Fibroblast of skin of right biceps (primary cell): ENCODE measurements at regions not wholly inside any gene's neighbourhood (a gene's known extent, or its start where the extent isn't known, plus 50 kb on each side); places are given as distances from the start of the nearest gene placed in this dataset.
"Not testable (repeated sequence)": the region's sequence is repeated elsewhere in the genome, so short reads cannot be mapped to it uniquely, and the experiment has no call there.

Experiments used
- DNase-seq: peaks from one replicate; pipeline ENCODE4 v3.0.0-alpha.2; 2013

- peak; percentile 77 for DNase-seq
Measured at GRCh38 chr12:13339538-13339937, 143.0 kb downstream of the EMP1 start.

GRCh38 chr12:13339091-13339490, 142.6 kb downstream of the EMP1 start:
- no peak for DNase-seq

GRCh38 chr12:13337791-13338190, 141.3 kb downstream of the EMP1 start:
- DNase-seq, result no peak

GRCh38 chr12:13336216-13336615, 139.7 kb downstream of the EMP1 start:
- DNase-seq, result no peak

GRCh38 chr12:13328535-13328934, 132.0 kb downstream of the EMP1 start:
- DNase-seq, result no peak

- DNase-seq, result no peak
Measured at GRCh38 chr12:13326076-13326475, 129.6 kb downstream of the EMP1 start.

GRCh38 chr12:13325037-13325436, 128.5 kb downstream of the EMP1 start:
- DNase-seq, result not testable (repeated sequence)

- DNase-seq, result no peak
Measured at GRCh38 chr12:13318231-13319015, 121.9 kb downstream of the EMP1 start.

- DNase-seq, result no peak
Measured at GRCh38 chr12:13316587-13317246, 120.2 kb downstream of the EMP1 start.

GRCh38 chr12:13313886-13314285, 117.4 kb downstream of the EMP1 start:
- DNase-seq, result no peak

GRCh38 chr12:13311551-13311950, 115.0 kb downstream of the EMP1 start:
- DNase-seq, result peak; percentile 9

GRCh38 chr12:13307143-13307816, 110.8 kb downstream of the EMP1 start:
- no peak for DNase-seq

GRCh38 chr12:13304924-13305323, 108.4 kb downstream of the EMP1 start:
- no peak for DNase-seq

GRCh38 chr12:13299457-13299856, 102.9 kb downstream of the EMP1 start:
- DNase-seq, result no peak

- peak; percentile 63 for DNase-seq
Measured at GRCh38 chr12:13293096-13293495, 96.6 kb downstream of the EMP1 start.

GRCh38 chr12:13289653-13290289, 93.2 kb downstream of the EMP1 start:
- peak; percentile 68 for DNase-seq

- DNase-seq, result peak; percentile 56
Measured at GRCh38 chr12:13288937-13289652, 92.6 kb downstream of the EMP1 start.

- DNase-seq, result peak; percentile 18
Measured at GRCh38 chr12:13288501-13288900, 92.0 kb downstream of the EMP1 start.

- DNase-seq, result no peak
Measured at GRCh38 chr12:13283867-13284266, 87.3 kb downstream of the EMP1 start.

- DNase-seq, result no peak
Measured at GRCh38 chr12:13282861-13283260, 86.3 kb downstream of the EMP1 start.

GRCh38 chr12:13278249-13278787, 81.8 kb downstream of the EMP1 start:
- peak; percentile 67 for DNase-seq

- DNase-seq, result no peak
Measured at GRCh38 chr12:13277293-13277692, 80.8 kb downstream of the EMP1 start.
